K562 (cell line): ENCODE measurements at regions not wholly inside any gene's neighbourhood (a gene's known extent, or its start where the extent isn't known, plus 50 kb on each side); places are given as distances from the start of the nearest gene placed in this dataset.

Source experiments
- BCOR ChIP-seq: fragments of 450-650 bp; IDR thresholded peaks from 2 replicates; pipeline ENCODE4 v1.6.1; 2016
- BRD4 ChIP-seq: fragments of 200-600 bp; sonication (generic); IDR thresholded peaks from 2 replicates; pipeline ENCODE4 v1.6.1; 2017; ENCODE audit warnings: inconsistent platforms
- CHD4 ChIP-seq: fragments of 200-600 bp; sonication (generic); IDR thresholded peaks from 3 replicates; pipeline ENCODE4 v1.6.1; 2012; ENCODE audit warnings: low read depth, mild to moderate bottlenecking, mixed read lengths, low read length, inconsistent platforms; ENCODE audit not compliant: insufficient read depth, insufficient replicate concordance, poor library complexity, severe bottlenecking
- CREBBP ChIP-seq: IDR thresholded peaks from one replicate; pipeline ENCODE4 v1.6.1; 2012; ENCODE audit warnings: low read depth, mild to moderate bottlenecking, control low read depth, inconsistent platforms, low read length
- ETS2 ChIP-seq: IDR thresholded peaks from 2 replicates; pipeline ENCODE4 v1.6.1; 2016; ENCODE audit warnings: borderline replicate concordance, missing genetic modification characterization, mild to moderate bottlenecking, moderate library complexity, missing compliant biosample characterization; ENCODE audit not compliant: poor library complexity, severe bottlenecking
- HDAC3 ChIP-seq: fragments of 450-650 bp; IDR thresholded peaks from 2 replicates; pipeline ENCODE4 v1.6.1; 2018; ENCODE audit warnings: borderline replicate concordance, mild to moderate bottlenecking, moderate library complexity; ENCODE audit not compliant: partially characterized antibody
- HNRNPK ChIP-seq: fragments of 200-400 bp; formaldehyde crosslinking; IDR thresholded peaks from one replicate; pipeline ENCODE4 v1.6.1; 2018; ENCODE audit warnings: mild to moderate bottlenecking, low read depth, low read length; ENCODE audit not compliant: poor library complexity, severe bottlenecking
- KLF6 ChIP-seq: fragments of 250-450 bp; sonication (Bioruptor Pico); IDR thresholded peaks from 2 replicates; pipeline ENCODE4 v1.4.0; 2020; ENCODE audit warnings: mild to moderate bottlenecking, moderate library complexity, borderline replicate concordance
- L3MBTL2 ChIP-seq: fragments of 450-650 bp; IDR thresholded peaks from 2 replicates; pipeline ENCODE4 v1.6.1; 2016; ENCODE audit warnings: mild to moderate bottlenecking, moderate library complexity
- MTA1 ChIP-seq: fragments of 450-650 bp; IDR thresholded peaks from 2 replicates; pipeline ENCODE4 v1.6.1; 2017; ENCODE audit warnings: borderline replicate concordance
- MXD1 ChIP-seq: fragments of 250-450 bp; sonication (Bioruptor Pico); IDR thresholded peaks from 2 replicates; pipeline ENCODE4 v1.8.0; 2021; ENCODE audit warnings: borderline replicate concordance, mild to moderate bottlenecking, moderate library complexity; ENCODE audit not compliant: poor library complexity, severe bottlenecking
- NCOR1 ChIP-seq: fragments of 450-650 bp; IDR thresholded peaks from 2 replicates; pipeline ENCODE4 v1.6.1; 2016; ENCODE audit warnings: mild to moderate bottlenecking, moderate library complexity
- NONO ChIP-seq, 2 experiments: fragments of 200-400 bp in 1 of 2; fragments of 450-650 bp in 1 of 2; formaldehyde crosslinking in 1 of 2; IDR thresholded peaks; 2 replicates each; pipeline ENCODE4 v1.6.1; 2017; ENCODE audit warnings: low read depth in 2 of 2, mild to moderate bottlenecking in 2 of 2, moderate library complexity in 2 of 2, low read length in 1 of 2
- PATZ1 ChIP-seq: fragments of 250-450 bp; sonication (Bioruptor Pico); IDR thresholded peaks from 2 replicates; pipeline ENCODE4 v1.5.0; 2020; ENCODE audit warnings: mild to moderate bottlenecking, borderline replicate concordance
- POLR2H ChIP-seq: IDR thresholded peaks from 2 replicates; pipeline ENCODE4 v1.6.1; 2016; ENCODE audit warnings: missing genetic modification characterization, low read depth, mild to moderate bottlenecking, control low read depth, missing compliant biosample characterization, moderate library complexity
- RBBP5 ChIP-seq: fragments of 200-600 bp; sonication (generic); IDR thresholded peaks from 2 replicates; pipeline ENCODE4 v1.6.1; 2012; ENCODE audit warnings: borderline replicate concordance, mild to moderate bottlenecking, low read length, control low read depth, inconsistent platforms; ENCODE audit not compliant: insufficient read depth, poor library complexity, severe bottlenecking
- TARDBP ChIP-seq: fragments of 450-650 bp; IDR thresholded peaks from 2 replicates; pipeline ENCODE4 v1.6.1; 2016
- TCFL5 ChIP-seq: fragments of 250-450 bp; sonication (Bioruptor Pico); conservative IDR thresholded peaks from 2 replicates; pipeline ENCODE4 v1.6.1; 2021; ENCODE audit warnings: mild to moderate bottlenecking, moderate library complexity, matching md5 sums
- TRIM28 ChIP-seq: fragments of 450-650 bp; IDR thresholded peaks from 2 replicates; pipeline ENCODE4 v1.6.1; 2017
- TF ChIP-seq, protein P1 (sequence below), 3 experiments: fragments of 200-800 bp in 1 of 3; sonication (Bioruptor generic) in 1 of 3; sonication (generic) in 1 of 3; formaldehyde crosslinking in 1 of 3; IDR thresholded peaks; 2 replicates each; pipeline versions ENCODE4 v1.6.1 to v1.8.0; 2016 to 2022; ENCODE audit warnings: mild to moderate bottlenecking in 2 of 3, missing compliant biosample characterization in 2 of 3, missing genetic modification characterization in 2 of 3, missing genetic modification reagents in 1 of 3
- TF ChIP-seq, protein P2 (sequence below): fragments of 250-450 bp; sonication (Bioruptor Pico); IDR thresholded peaks from 2 replicates; pipeline ENCODE4 v1.8.0; 2022; ENCODE audit warnings: moderate library complexity, mild to moderate bottlenecking, inconsistent platforms
- TF ChIP-seq, protein P3 (sequence below): fragments of 450-650 bp; IDR thresholded peaks from 2 replicates; pipeline ENCODE4 v1.6.1; 2014; ENCODE audit warnings: low read depth, mild to moderate bottlenecking, moderate library complexity, borderline replicate concordance

DNA sequence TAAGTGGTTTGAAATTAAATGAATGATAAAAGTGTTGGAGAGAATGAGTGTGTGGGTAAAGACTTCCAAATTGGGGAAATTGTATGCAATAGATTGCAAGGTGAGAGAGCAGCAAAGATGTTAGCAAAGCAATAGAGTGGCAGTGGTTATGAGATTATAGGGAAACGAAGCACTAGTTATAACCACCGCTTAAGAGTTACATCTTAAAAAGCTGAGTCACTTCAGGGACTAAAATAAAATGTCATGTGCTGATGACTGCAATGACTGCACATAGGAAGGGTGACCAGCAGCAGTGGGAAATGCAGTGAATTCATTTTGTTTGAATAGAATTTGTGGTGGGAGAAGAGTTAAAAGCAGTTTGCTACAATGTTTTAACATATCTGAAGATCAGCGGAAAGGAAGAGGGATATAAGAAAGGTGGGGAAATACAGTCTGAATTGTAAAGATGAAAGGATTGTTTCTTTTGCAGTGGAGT, 127.3 kb downstream of the RAP2B start (continued):
- no peak for TF ChIP-seq HDAC3
- no peak for TF ChIP-seq ETS2
- TF ChIP-seq, protein P1, sequence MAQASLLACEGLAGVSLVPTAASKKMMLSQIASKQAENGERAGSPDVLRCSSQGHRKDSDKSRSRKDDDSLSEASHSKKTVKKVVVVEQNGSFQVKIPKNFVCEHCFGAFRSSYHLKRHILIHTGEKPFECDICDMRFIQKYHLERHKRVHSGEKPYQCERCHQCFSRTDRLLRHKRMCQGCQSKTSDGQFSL (CRISPR knock-in tag; IDR thresholded peaks at IDR 0.05) = no peak
- TF ChIP-seq, protein P1 (tag; IDR thresholded peaks at IDR 0.05) = no peak
- no peak for TF ChIP-seq MXD1 (CRISPR knock-in tag)
- no peak for TF ChIP-seq HNRNPK
- TF ChIP-seq BRD4 = no peak
- TF ChIP-seq MTA1 = no peak
- TF ChIP-seq TARDBP = no peak
- no peak for TF ChIP-seq BCOR
- 0 out of 2 replicates have a peak, but pooled peaks have one; percentile 30 for TF ChIP-seq KLF6 (CRISPR knock-in tag)
- TF ChIP-seq, protein P2, sequence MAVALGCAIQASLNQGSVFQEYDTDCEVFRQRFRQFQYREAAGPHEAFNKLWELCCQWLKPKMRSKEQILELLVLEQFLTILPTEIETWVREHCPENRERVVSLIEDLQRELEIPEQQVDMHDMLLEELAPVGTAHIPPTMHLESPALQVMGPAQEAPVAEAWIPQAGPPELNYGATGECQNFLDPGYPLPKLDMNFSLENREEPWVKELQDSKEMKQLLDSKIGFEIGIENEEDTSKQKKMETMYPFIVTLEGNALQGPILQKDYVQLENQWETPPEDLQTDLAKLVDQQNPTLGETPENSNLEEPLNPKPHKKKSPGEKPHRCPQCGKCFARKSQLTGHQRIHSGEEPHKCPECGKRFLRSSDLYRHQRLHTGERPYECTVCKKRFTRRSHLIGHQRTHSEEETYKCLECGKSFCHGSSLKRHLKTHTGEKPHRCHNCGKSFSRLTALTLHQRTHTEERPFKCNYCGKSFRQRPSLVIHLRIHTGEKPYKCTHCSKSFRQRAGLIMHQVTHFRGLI = no peak
- no peak for TF ChIP-seq NCOR1
- peak; percentile 78 for TF ChIP-seq L3MBTL2
- TF ChIP-seq TRIM28 = no peak
- no peak for TF ChIP-seq CREBBP
- TF ChIP-seq, protein P3, sequence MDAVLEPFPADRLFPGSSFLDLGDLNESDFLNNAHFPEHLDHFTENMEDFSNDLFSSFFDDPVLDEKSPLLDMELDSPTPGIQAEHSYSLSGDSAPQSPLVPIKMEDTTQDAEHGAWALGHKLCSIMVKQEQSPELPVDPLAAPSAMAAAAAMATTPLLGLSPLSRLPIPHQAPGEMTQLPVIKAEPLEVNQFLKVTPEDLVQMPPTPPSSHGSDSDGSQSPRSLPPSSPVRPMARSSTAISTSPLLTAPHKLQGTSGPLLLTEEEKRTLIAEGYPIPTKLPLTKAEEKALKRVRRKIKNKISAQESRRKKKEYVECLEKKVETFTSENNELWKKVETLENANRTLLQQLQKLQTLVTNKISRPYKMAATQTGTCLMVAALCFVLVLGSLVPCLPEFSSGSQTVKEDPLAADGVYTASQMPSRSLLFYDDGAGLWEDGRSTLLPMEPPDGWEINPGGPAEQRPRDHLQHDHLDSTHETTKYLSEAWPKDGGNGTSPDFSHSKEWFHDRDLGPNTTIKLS = no peak
- TF ChIP-seq CHD4 = no peak
- TF ChIP-seq NONO (IDR thresholded peaks at IDR 0.05; ENCODE audit: low read depth in 2 of 2, low read length in 1 of 2) = no peak
- TF ChIP-seq PATZ1 (CRISPR knock-in tag) = no peak
- no peak for TF ChIP-seq RBBP5
- no peak for TF ChIP-seq POLR2H (tag)
- TF ChIP-seq TCFL5 (CRISPR knock-in tag) = no peak
